ENCODE measurements at regions not wholly inside any gene's neighbourhood (a gene's known extent, or its start where the extent isn't known, plus 50 kb on each side); places are given as distances from the start of the nearest gene placed in this dataset.

DNA sequence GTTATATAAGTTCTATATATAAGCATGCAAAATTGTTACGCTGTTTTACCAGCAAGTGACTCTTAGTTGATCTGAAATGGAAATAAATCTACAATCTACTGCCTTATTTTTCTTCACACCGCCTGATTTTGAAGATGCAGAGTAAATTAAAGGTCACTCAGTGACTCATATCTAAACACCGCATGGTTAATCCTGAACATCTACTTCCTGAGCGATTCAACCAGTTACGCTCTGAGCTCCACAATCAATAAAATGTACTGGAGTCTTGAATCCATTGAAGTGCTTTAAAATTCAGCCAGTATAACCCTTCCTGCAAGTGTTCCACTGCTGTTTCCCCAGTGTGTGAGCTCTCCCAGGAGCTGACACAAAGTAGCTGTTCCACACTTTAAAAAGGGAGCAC is 192.8 kb downstream of the SLC7A11 start:
- TF ChIP-seq, protein P1, sequence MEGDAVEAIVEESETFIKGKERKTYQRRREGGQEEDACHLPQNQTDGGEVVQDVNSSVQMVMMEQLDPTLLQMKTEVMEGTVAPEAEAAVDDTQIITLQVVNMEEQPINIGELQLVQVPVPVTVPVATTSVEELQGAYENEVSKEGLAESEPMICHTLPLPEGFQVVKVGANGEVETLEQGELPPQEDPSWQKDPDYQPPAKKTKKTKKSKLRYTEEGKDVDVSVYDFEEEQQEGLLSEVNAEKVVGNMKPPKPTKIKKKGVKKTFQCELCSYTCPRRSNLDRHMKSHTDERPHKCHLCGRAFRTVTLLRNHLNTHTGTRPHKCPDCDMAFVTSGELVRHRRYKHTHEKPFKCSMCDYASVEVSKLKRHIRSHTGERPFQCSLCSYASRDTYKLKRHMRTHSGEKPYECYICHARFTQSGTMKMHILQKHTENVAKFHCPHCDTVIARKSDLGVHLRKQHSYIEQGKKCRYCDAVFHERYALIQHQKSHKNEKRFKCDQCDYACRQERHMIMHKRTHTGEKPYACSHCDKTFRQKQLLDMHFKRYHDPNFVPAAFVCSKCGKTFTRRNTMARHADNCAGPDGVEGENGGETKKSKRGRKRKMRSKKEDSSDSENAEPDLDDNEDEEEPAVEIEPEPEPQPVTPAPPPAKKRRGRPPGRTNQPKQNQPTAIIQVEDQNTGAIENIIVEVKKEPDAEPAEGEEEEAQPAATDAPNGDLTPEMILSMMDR (IDR thresholded peaks at IDR 0.05) = no peak
- Histone ChIP-seq H3K36me3 (no peaks in the 10 kb centered on the region), H3K27me3 (peaks cover 5% of the 10 kb centered on the region), H3K27ac (no peak overlapping the region), H3K4me1 (ENCODE audit: control insufficient read depth in 1 of 2, insufficient read depth in 1 of 2, low read depth in 1 of 2, low read length in 1 of 2) (no peaks in the 10 kb centered on the region), H3K9me3 (no peaks in the 10 kb centered on the region), H3K4me3 (ENCODE audit: low read depth in 1 of 2, low read length in 1 of 2) (no peak overlapping the region)

GRCh38 chr4:138047290-138047689 is 194.9 kb downstream of the SLC7A11 start:
- Histone ChIP-seq H3K4me1 (ENCODE audit: control insufficient read depth in 1 of 2, insufficient read depth in 1 of 2, low read depth in 1 of 2, low read length in 1 of 2) (no peaks in the 10 kb centered on the region), H3K36me3 (no peaks in the 10 kb centered on the region), H3K4me3 (ENCODE audit: low read depth in 1 of 2, low read length in 1 of 2) (no peak overlapping the region), H3K27me3 (peaks cover 5% of the 10 kb centered on the region), H3K9me3 (no peaks in the 10 kb centered on the region), H3K27ac (no peak overlapping the region)
- TF ChIP-seq, protein P1 (IDR thresholded peaks at IDR 0.05) = no peak

DNA sequence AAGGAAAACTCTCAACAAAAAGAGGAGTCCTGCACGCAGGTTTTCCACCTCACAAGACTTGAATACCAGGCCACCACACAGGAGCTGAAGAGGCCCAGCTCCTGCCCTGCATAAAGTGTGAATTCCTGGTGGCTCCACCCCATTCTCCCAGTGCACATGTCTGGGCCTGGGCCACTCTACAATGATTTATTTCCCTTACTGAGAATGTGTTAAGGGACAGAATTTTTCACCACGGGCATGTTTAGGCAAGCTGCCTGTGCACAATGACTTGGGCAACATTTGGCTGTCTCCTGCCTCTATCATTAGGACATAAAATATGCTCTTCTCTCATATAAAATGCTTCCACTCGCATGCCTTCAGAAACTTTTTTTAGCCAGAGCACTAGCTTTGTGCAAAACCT is 197.1 kb downstream of the SLC7A11 start:
- Histone ChIP-seq H3K4me1 (ENCODE audit: control insufficient read depth in 1 of 2, insufficient read depth in 1 of 2, low read depth in 1 of 2, low read length in 1 of 2) (no peaks in the 10 kb centered on the region), H3K4me3 (ENCODE audit: low read depth in 1 of 2, low read length in 1 of 2) (no peak overlapping the region), H3K9me3 (no peaks in the 10 kb centered on the region), H3K36me3 (no peaks in the 10 kb centered on the region), H3K27me3 (peaks cover 5% of the 10 kb centered on the region), H3K27ac (no peak overlapping the region)
- TF ChIP-seq, protein P1 (IDR thresholded peaks at IDR 0.05) = no peak

- Histone ChIP-seq H3K4me1 (ENCODE audit: control insufficient read depth in 1 of 2, insufficient read depth in 1 of 2, low read depth in 1 of 2, low read length in 1 of 2) (no peaks in the 10 kb centered on the region), H3K36me3 (no peaks in the 10 kb centered on the region), H3K27me3 (no peaks in the 10 kb centered on the region), H3K27ac (no peak overlapping the region), H3K4me3 (ENCODE audit: low read depth in 1 of 2, low read length in 1 of 2) (no peak overlapping the region), H3K9me3 (no peaks in the 10 kb centered on the region)
- TF ChIP-seq, protein P1 (IDR thresholded peaks at IDR 0.05) = no peak
These were observed 203.1 kb downstream of the SLC7A11 start for GRCh38 chr4:138039010-138039409.

DNA sequence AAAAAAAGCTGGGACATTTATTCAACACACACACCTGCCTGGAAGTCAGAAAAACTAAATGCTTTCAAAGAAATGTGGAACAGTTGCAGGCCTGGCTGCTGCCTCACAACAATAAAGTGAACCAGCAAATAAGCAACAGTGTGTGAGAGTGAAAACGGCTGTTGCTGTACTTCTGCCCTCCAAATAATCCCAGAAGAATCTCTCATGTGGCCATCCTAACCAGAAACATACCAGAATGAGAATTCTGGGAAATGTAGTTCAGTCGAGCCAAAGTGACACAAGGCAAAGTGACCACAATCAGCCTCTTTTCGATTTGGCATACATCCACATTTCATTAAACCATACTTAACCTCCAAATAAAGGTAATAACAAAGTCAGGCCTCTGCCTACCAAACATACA is 204.5 kb downstream of the SLC7A11 start:
- Histone ChIP-seq H3K4me1 (ENCODE audit: control insufficient read depth in 1 of 2, insufficient read depth in 1 of 2, low read depth in 1 of 2, low read length in 1 of 2) (no peaks in the 10 kb centered on the region), H3K36me3 (no peaks in the 10 kb centered on the region), H3K4me3 (ENCODE audit: low read depth in 1 of 2, low read length in 1 of 2) (no peak overlapping the region), H3K27ac (no peak overlapping the region), H3K27me3 (no peaks in the 10 kb centered on the region), H3K9me3 (no peaks in the 10 kb centered on the region)
- TF ChIP-seq, protein P1 (IDR thresholded peaks at IDR 0.05) = no peak

DNA sequence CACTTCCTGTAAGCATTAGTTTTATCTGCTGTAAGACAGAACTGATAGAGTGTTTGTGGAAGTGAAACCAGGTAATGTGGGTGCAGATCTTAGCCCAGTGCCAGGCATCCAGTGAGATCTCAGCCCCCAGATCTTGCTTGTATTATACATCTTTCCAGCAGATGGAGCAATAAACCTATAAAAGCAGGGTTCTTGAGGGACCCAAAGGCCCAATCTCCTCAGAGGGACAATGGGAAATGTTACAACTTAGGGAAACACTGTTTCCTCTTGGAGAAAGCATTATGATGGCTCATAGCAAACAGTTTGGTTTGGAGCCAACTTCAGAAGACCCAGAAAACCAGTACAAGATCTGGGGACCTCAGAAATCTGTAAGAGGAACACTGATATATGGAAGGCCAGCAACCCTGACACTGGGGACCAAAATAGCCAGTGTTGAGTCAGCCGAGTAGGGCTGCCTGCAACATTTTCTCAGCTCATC is 206.3 kb downstream of the SLC7A11 start:
- no peak overlapping the region for H3K27ac ChIP-seq
- H3K9me3 ChIP-seq = no peaks in the 10 kb centered on the region
- H3K27me3 ChIP-seq = peaks cover 8% of the 10 kb centered on the region
- H3K4me3 ChIP-seq (ENCODE audit: low read depth in 1 of 2, low read length in 1 of 2) = no peak overlapping the region
- no peaks in the 10 kb centered on the region for H3K4me1 ChIP-seq (ENCODE audit: control insufficient read depth in 1 of 2, insufficient read depth in 1 of 2, low read depth in 1 of 2, low read length in 1 of 2)
- TF ChIP-seq, protein P1 (IDR thresholded peaks at IDR 0.05) = no peak
- H3K36me3 ChIP-seq = no peaks in the 10 kb centered on the region

All from neutrophil (primary cell).